GM21360 (cell line): ENCODE measurements at regions not wholly inside any gene's neighbourhood (a gene's known extent, or its start where the extent isn't known, plus 50 kb on each side); places are given as distances from the start of the nearest gene placed in this dataset.

ENCODE experiments used
- ATAC-seq: cut with Tn5 transposase; IDR thresholded peaks from one replicate; pipeline ENCODE4 v1.9.1; 2021; ENCODE audit warnings: mild to moderate bottlenecking, moderate library complexity; ENCODE audit not compliant: unreplicated experiment

DNA sequence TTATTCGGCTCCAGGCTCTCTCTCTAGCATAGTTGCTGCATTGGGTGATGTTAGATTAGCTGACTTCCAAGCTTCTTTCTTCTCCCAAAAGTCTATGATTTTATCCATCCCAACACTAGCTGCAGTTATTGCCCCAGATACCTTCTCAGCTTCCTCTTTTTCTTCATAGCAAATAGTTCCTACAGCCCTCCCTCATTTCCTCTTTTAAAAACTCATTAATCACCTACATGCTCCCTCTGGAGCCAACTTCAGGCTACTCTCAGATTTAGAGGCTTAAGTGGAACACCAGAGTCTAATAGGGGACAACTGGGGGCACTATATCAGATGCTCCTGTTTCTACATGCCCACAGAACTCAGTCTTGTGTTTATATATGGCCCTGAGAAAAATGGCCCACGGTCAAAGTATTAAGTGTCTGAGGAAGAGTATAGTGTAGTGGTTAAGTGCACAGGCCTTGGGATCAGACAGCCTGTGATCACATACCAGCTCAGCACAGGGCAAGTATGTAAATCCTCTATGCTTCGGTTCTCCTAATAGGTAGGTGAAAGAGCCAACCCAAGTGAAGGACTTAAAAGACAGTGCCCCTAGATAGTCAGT, 241.9 kb upstream of the SLC14A2 start:
- no peak for ATAC-seq

GRCh38 chr18:45374236-45374635, 241.0 kb upstream of the SLC14A2 start:
- ATAC-seq, result no peak

GRCh38 chr18:45374878-45375630, 240.2 kb upstream of the SLC14A2 start:
- no peak for ATAC-seq

DNA sequence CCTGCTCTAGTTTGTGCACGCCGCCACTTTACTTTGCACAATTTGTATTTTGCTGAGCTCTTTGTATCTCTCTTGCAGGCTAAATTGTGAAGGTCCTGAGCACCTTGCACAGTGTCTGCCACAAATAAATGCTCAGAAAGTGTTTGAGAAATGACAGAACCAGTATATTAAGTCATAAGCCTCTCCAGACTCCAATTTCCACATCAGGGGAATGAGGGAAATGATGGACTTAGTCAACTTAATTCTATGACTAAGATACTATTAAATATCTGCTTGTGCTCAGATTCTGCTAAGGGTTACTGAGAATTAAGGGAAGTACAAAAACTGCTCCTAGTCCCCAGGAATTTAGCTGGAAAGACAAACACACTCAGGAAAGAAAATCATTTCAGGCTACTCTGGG, 239.1 kb upstream of the SLC14A2 start:
- no peak for ATAC-seq

- ATAC-seq, result no peak
Measured at GRCh38 chr18:45378308-45378707, 237.0 kb upstream of the SLC14A2 start.

GRCh38 chr18:45378933-45379332, 236.3 kb upstream of the SLC14A2 start:
- ATAC-seq, result no peak

GRCh38 chr18:45379903-45380302, 235.4 kb upstream of the SLC14A2 start:
- peak; percentile 88 for ATAC-seq

GRCh38 chr18:45381282-45381681, 234.0 kb upstream of the SLC14A2 start:
- no peak for ATAC-seq

GRCh38 chr18:45383228-45383627, 232.0 kb upstream of the SLC14A2 start:
- no peak for ATAC-seq

GRCh38 chr18:45384137-45384961, 230.9 kb upstream of the SLC14A2 start:
- ATAC-seq, result no peak

DNA sequence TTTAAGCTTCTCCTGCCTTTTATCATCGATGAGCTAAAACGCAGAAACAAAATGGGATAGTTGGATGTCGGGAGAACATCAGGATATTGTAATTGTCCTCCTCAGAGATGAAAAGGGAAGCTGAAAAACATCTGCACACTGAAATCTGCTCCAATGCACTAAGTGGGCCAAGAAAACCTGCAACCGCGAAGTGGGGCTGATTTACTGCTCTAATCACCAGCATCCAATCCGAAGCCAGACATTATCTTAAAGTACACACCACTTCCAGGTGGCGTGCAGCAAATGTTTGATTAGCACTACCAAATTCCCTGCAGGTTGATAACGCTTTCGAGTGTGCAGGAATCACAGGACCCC, 230.3 kb upstream of the SLC14A2 start:
- ATAC-seq, result no peak

DNA sequence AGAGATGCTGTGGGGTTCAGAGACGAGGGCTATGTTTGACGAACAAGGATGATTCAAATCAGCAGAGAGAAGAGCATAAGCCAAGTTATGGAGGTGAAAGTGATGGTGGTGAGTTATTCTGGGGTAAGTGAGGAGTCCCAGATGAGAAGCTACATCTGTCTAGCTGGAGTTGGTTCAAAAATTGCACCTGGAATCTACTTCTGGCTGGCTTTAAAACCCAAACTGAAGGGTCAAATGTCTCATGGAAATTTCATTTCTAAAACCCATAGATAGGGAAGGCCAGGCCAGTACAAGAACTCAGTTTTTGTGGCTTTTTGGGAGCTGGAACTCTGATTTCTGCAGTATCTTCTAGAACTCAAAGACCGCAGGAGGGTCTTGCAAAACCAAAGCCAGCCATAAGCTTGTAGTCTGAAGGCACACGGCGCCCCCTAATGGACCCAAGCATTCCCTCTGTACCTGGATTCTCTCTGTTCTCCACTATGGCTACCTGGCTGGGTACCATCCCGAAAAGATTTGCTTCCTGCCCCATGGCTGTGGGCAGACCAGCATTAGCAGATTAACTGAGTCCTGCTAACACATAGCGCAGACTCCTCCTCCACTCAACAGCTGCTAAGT, 229.1 kb upstream of the SLC14A2 start:
- ATAC-seq, result no peak

GRCh38 chr18:45387229-45387628, 228.0 kb upstream of the SLC14A2 start:
- no peak for ATAC-seq

DNA sequence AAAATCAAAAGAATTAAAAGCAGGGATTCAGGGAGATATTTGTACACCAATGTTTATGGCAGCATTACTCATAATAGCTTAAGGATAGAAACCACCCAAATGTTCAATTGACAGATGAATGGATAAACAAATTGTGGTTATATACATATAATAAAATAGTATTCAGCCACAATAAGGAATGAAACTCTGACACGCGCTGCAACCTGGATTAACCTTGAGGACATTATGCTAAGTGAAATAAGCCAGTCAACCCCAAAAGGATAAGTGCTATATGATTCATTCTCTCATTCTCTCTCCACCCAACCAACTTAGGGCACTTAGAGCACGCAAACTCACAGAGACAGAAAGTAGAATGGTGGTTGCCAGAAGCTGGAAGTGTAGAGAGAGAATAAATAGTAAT, 216.8 kb upstream of the SLC14A2 start:
- no peak for ATAC-seq

GRCh38 chr18:45399146-45399545, 216.1 kb upstream of the SLC14A2 start:
- ATAC-seq, result no peak

DNA sequence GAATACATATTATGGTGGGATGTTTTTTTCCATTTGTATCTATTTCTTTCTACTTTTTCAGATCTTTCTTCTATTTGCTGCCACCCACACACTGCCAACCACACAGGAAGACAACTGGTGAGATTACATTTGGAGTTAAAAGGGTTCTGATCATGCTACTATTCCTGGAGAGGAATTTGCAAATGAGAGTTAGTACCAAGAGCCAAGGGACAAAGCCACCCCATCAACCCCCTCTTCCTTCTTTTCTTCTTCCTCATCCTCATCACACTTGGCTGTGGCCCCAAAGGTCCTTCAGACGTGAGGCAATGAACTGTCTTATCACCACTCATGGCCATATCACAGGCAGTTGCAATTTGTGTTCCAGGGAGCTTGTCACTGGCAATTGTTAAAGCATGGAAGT, 215.6 kb upstream of the SLC14A2 start:
- ATAC-seq, result no peak

- no peak for ATAC-seq
Measured at GRCh38 chr18:45402485-45403056, 212.7 kb upstream of the SLC14A2 start.

GRCh38 chr18:45403341-45404049, 211.8 kb upstream of the SLC14A2 start:
- no peak for ATAC-seq

GRCh38 chr18:45408218-45408617, 207.1 kb upstream of the SLC14A2 start:
- ATAC-seq, result no peak

GRCh38 chr18:45409971-45410370, 205.3 kb upstream of the SLC14A2 start:
- no peak for ATAC-seq

DNA sequence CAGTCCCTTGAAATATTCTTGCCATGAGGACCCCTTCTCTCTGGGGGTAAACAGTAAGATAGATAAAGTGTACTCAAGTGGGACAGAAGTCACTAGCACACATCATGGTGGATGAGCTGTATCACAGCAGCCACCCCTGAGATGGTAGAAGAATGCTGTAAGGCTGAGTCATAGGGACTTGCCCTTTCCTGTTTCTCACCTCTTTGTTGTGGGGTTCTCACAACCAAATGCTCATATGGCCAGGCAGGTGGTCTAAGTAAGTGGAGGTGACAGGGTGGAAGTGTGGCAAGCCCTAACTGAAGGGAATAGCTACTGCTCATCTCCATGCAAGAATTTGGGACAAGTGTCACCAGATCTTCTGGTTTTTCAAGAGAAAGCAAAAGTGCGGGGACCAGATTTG, 202.7 kb upstream of the SLC14A2 start:
- ATAC-seq, result no peak
